ENCODE measurements at regions not wholly inside any gene's neighbourhood (a gene's known extent, or its start where the extent isn't known, plus 50 kb on each side); places are given as distances from the start of the nearest gene placed in this dataset.

DNA sequence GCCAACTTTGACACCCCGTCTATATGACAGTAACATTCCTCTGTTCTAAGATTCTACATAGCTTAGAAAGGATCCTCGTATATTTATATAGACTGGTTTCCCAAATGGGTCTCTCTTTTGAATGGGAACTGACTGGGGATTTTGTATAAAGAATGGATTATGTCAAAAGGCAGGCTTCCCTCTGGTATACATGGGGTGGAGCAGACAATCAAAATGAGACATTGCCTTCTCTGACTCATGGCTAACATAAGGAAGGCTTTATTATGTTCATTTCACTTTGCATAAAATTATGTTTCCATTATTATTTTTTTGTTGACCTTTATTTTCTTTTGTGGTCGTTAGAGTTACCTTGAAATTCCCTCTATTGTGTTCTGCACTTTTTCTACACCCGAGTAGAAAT, 211.1 kb downstream of the ALG10B start:
- TF ChIP-seq, protein P1, sequence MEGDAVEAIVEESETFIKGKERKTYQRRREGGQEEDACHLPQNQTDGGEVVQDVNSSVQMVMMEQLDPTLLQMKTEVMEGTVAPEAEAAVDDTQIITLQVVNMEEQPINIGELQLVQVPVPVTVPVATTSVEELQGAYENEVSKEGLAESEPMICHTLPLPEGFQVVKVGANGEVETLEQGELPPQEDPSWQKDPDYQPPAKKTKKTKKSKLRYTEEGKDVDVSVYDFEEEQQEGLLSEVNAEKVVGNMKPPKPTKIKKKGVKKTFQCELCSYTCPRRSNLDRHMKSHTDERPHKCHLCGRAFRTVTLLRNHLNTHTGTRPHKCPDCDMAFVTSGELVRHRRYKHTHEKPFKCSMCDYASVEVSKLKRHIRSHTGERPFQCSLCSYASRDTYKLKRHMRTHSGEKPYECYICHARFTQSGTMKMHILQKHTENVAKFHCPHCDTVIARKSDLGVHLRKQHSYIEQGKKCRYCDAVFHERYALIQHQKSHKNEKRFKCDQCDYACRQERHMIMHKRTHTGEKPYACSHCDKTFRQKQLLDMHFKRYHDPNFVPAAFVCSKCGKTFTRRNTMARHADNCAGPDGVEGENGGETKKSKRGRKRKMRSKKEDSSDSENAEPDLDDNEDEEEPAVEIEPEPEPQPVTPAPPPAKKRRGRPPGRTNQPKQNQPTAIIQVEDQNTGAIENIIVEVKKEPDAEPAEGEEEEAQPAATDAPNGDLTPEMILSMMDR (IDR thresholded peaks at IDR 0.05), result no peak
- TF ChIP-seq POLR2A (IDR thresholded peaks at IDR 0.05), result no peak
